Astrocyte (in vitro differentiated cells and primary cell): ENCODE measurements at regions not wholly inside any gene's neighbourhood (a gene's known extent, or its start where the extent isn't known, plus 50 kb on each side); places are given as distances from the start of the nearest gene placed in this dataset.

Experiments
- DNase-seq: peaks from one replicate; pipeline ENCODE4 v3.0.0-alpha.2; 2010; ENCODE audit warnings: low read depth
- FAIRE-seq: peaks from 2 replicates; lab custom pipeline; 2011; peaks lifted over from hg19 to GRCh38; lab: Jason Lieb, UNC
- H2AFZ ChIP-seq: 2 replicates; pipeline ENCODE4 v1.6.0; 2012; ENCODE audit warnings: low read depth, low read length, inconsistent platforms
- H3K27ac ChIP-seq: 2 replicates; pipeline ENCODE4 v1.5.1; 2011; ENCODE audit warnings: low read depth, low read length, inconsistent platforms
- H3K27me3 ChIP-seq: 2 replicates; pipeline ENCODE4 v1.6.0; 2011; ENCODE audit warnings: low read length, inconsistent platforms; ENCODE audit not compliant: insufficient read depth
- H3K36me3 ChIP-seq: 2 replicates; pipeline ENCODE4 v1.5.1; 2011; ENCODE audit warnings: low read length, inconsistent platforms; ENCODE audit not compliant: insufficient read depth
- H3K4me1 ChIP-seq: 2 replicates; pipeline ENCODE4 v1.5.1; 2011; ENCODE audit warnings: low read length, inconsistent platforms; ENCODE audit not compliant: insufficient read depth
- H3K4me2 ChIP-seq: 2 replicates; pipeline ENCODE4 v1.6.0; 2012; ENCODE audit warnings: low read length, inconsistent platforms
- H3K4me3 ChIP-seq: 2 replicates; pipeline ENCODE4 v1.5.1; 2011; ENCODE audit warnings: low read depth, mild to moderate bottlenecking, low read length, inconsistent platforms; ENCODE audit not compliant: insufficient read depth
- H3K79me2 ChIP-seq: 2 replicates; pipeline ENCODE4 v1.6.0; 2012; ENCODE audit warnings: mild to moderate bottlenecking, low read length, inconsistent platforms; ENCODE audit not compliant: insufficient read depth
- H3K9ac ChIP-seq: 2 replicates; pipeline ENCODE4 v1.6.0; 2012; ENCODE audit warnings: mild to moderate bottlenecking, low read length, inconsistent platforms
- H3K9me3 ChIP-seq: 2 replicates; pipeline ENCODE4 v1.5.1; 2012; ENCODE audit warnings: low read depth, mild to moderate bottlenecking, low read length, inconsistent platforms; ENCODE audit not compliant: insufficient read depth
- H4K20me1 ChIP-seq: 2 replicates; pipeline ENCODE4 v1.6.0; 2012; ENCODE audit warnings: low read length, inconsistent platforms; ENCODE audit not compliant: insufficient read depth
- H3K27ac Mint-ChIP-seq: one replicate; pipeline ENCODE4 v1.8.0; 2021; ENCODE audit warnings: mild to moderate bottlenecking, mixed read lengths; ENCODE audit not compliant: unreplicated experiment
- H3K27me3 Mint-ChIP-seq: one replicate; pipeline ENCODE4 v1.8.0; 2021; ENCODE audit warnings: low read depth, mixed read lengths; ENCODE audit not compliant: unreplicated experiment
- H3K36me3 Mint-ChIP-seq: one replicate; pipeline ENCODE4 v1.8.0; 2021; ENCODE audit warnings: low read depth, mixed read lengths; ENCODE audit not compliant: unreplicated experiment
- H3K4me1 Mint-ChIP-seq: one replicate; pipeline ENCODE4 v1.8.0; 2021; ENCODE audit warnings: low read depth, mixed read lengths; ENCODE audit not compliant: unreplicated experiment
- H3K4me3 Mint-ChIP-seq: one replicate; pipeline ENCODE4 v1.8.0; 2021; ENCODE audit warnings: mild to moderate bottlenecking, moderate library complexity, mixed read lengths; ENCODE audit not compliant: unreplicated experiment
- H3K9me3 Mint-ChIP-seq: one replicate; pipeline ENCODE4 v1.8.0; 2021; ENCODE audit warnings: mild to moderate bottlenecking, mixed read lengths; ENCODE audit not compliant: unreplicated experiment
- EZH2 ChIP-seq: IDR thresholded peaks from 2 replicates; pipeline ENCODE4 v1.6.1; 2012; ENCODE audit warnings: mild to moderate bottlenecking, low read length, inconsistent platforms; ENCODE audit not compliant: insufficient read depth
- TF ChIP-seq, protein P1 (sequence below): IDR thresholded peaks from 2 replicates; pipeline ENCODE4 v1.5.1; 2011; ENCODE audit warnings: low read depth, mild to moderate bottlenecking, inconsistent platforms, low read length, moderate library complexity; ENCODE audit not compliant: insufficient read depth

DNA sequence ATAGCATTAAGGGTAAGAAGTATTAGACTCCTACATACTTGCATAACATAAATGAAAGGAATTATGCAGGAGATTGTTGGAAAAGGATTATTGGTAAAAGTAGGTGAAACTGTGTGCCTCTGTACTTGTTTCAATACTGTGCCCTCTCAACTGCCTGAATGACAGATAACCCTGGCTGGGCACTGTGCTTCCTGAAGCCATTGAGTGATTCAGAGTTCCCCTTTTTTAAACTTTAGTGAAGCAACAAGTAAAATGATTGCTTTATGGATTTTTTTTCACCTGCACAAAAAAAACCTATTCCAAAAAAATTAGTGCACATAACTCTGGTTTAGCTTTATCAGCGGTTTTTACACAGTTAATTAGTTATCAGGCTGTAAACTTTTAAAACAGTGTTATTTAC, 204.8 kb downstream of the TRAM1L1 start:
- Histone ChIP-seq H4K20me1 (no peaks in the 10 kb centered on the region), H3K9ac (no peak overlapping the region), H3K27me3 (no peaks in the 10 kb centered on the region), H2AFZ (no peak overlapping the region), H3K4me2 (no peak overlapping the region), H3K4me3 (no peak overlapping the region), H3K4me1 (no peaks in the 10 kb centered on the region), H3K36me3 (no peaks in the 10 kb centered on the region), H3K9me3 (no peaks in the 10 kb centered on the region), H3K27ac (no peak overlapping the region), H3K79me2 (no peaks in the 10 kb centered on the region)
- Mint-ChIP-seq H3K27ac (no peak overlapping the region), H3K36me3 (no peaks in the 10 kb centered on the region), H3K4me1 (no peaks in the 10 kb centered on the region), H3K9me3 (no peaks in the 10 kb centered on the region), H3K27me3 (no peaks in the 10 kb centered on the region), H3K4me3 (no peak overlapping the region)
- FAIRE-seq (no peak), DNase-seq (no peak)
- no peak for TF ChIP-seq EZH2
- TF ChIP-seq, protein P1, sequence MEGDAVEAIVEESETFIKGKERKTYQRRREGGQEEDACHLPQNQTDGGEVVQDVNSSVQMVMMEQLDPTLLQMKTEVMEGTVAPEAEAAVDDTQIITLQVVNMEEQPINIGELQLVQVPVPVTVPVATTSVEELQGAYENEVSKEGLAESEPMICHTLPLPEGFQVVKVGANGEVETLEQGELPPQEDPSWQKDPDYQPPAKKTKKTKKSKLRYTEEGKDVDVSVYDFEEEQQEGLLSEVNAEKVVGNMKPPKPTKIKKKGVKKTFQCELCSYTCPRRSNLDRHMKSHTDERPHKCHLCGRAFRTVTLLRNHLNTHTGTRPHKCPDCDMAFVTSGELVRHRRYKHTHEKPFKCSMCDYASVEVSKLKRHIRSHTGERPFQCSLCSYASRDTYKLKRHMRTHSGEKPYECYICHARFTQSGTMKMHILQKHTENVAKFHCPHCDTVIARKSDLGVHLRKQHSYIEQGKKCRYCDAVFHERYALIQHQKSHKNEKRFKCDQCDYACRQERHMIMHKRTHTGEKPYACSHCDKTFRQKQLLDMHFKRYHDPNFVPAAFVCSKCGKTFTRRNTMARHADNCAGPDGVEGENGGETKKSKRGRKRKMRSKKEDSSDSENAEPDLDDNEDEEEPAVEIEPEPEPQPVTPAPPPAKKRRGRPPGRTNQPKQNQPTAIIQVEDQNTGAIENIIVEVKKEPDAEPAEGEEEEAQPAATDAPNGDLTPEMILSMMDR, result no peak

DNA sequence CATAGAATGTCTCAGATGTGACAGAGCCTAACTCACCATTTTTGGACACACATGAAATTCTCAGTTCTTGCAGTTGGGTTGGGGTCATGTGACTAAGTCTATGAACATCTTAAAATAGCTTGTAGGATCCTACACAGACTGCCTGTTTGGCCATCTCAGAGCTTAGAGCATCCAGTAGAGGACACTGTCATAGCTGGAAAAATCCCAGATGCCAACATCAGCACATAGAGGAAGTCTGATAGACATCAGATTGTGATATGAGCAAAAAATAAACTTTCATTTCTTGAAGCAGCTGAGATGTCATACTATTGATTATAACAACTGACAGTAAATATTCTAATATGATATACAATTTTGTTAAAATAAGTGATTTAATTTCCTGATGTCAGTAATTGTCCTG, 207.1 kb downstream of the TRAM1L1 start:
- no peaks in the 10 kb centered on the region for H4K20me1 ChIP-seq
- H3K79me2 ChIP-seq, result no peaks in the 10 kb centered on the region
- Mint-ChIP-seq H3K4me3 (no peak overlapping the region), H3K27ac (no peak overlapping the region), H3K9me3 (no peaks in the 10 kb centered on the region), H3K4me1 (no peaks in the 10 kb centered on the region), H3K27me3 (no peaks in the 10 kb centered on the region), H3K36me3 (no peaks in the 10 kb centered on the region)
- TF ChIP-seq, protein P1, result no peak
- no peak for TF ChIP-seq EZH2
- H2AFZ ChIP-seq, result no peak overlapping the region
- no peak overlapping the region for H3K9ac ChIP-seq
- H3K36me3 ChIP-seq, result no peaks in the 10 kb centered on the region
- no peaks in the 10 kb centered on the region for H3K27me3 ChIP-seq
- H3K27ac ChIP-seq, result no peak overlapping the region
- H3K9me3 ChIP-seq, result no peaks in the 10 kb centered on the region
- no peak overlapping the region for H3K4me2 ChIP-seq
- FAIRE-seq (no peak), DNase-seq (no peak)
- H3K4me1 ChIP-seq, result no peaks in the 10 kb centered on the region
- H3K4me3 ChIP-seq, result no peak overlapping the region

DNA sequence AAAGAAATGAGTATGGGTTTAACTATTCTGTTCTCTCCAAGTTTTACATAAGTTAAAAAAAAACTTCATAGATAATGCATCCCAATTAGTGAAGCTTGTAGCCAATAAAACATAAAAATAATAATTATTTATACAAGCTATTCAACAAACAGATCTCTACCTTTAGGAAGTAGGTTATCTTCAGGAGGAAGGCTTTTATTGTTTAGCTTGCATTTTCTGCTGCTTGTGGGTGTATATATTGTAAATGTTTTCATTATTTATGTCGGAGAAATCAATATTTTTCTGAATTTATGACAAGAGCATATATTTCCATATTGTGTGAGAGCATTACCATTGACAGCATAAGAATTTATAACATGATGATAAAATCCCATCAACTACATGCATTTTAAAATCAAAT, 208.3 kb downstream of the TRAM1L1 start:
- Histone ChIP-seq H3K9ac (no peak overlapping the region), H3K9me3 (no peaks in the 10 kb centered on the region), H2AFZ (no peak overlapping the region), H3K79me2 (no peaks in the 10 kb centered on the region), H4K20me1 (no peaks in the 10 kb centered on the region), H3K27ac (no peak overlapping the region), H3K4me2 (no peak overlapping the region), H3K4me1 (no peaks in the 10 kb centered on the region), H3K36me3 (no peaks in the 10 kb centered on the region), H3K27me3 (no peaks in the 10 kb centered on the region), H3K4me3 (no peak overlapping the region)
- H3K4me3 Mint-ChIP-seq, result no peak overlapping the region
- H3K27ac Mint-ChIP-seq, result no peak overlapping the region
- no peaks in the 10 kb centered on the region for H3K9me3 Mint-ChIP-seq
- no peak for FAIRE-seq
- TF ChIP-seq, protein P1, result no peak
- no peak for TF ChIP-seq EZH2
- no peaks in the 10 kb centered on the region for H3K36me3 Mint-ChIP-seq
- H3K4me1 Mint-ChIP-seq, result no peaks in the 10 kb centered on the region
- H3K27me3 Mint-ChIP-seq, result no peaks in the 10 kb centered on the region
- DNase-seq, result no peak
